ENCODE measurements at regions not wholly inside any gene's neighbourhood (a gene's known extent, or its start where the extent isn't known, plus 50 kb on each side); places are given as distances from the start of the nearest gene placed in this dataset.

GRCh38 chr3:27630885-27631284, 91.2 kb downstream of the EOMES start:
- TF ChIP-seq CTCF (IDR thresholded peaks at IDR 0.05 in 2 of 3, conservative IDR thresholded peaks at IDR 0.05 in 1 of 3; ENCODE audit: insufficient read depth in 2 of 3, low read depth in 1 of 3, low read length in 3 of 3) (no peak), EP300 (IDR thresholded peaks at IDR 0.05; ENCODE audit: low read length) (no peak), NONO (IDR thresholded peaks at IDR 0.05; ENCODE audit: low read depth in 2 of 2, low read length in 1 of 2) (no peak), PHB2 (IDR thresholded peaks at IDR 0.05; ENCODE audit: low read depth) (no peak), ARHGAP35 (IDR thresholded peaks at IDR 0.05; ENCODE audit: partially characterized antibody) (no peak), PHB (CRISPR knock-in tag; IDR thresholded peaks at IDR 0.05) (no peak), POLR2A (conservative IDR thresholded peaks at IDR 0.05) (no peak), MAZ (CRISPR knock-in tag; conservative IDR thresholded peaks at IDR 0.05 in 1 of 2, IDR thresholded peaks at IDR 0.05 in 1 of 2) (no peak), CCNT2 (IDR thresholded peaks at IDR 0.05; ENCODE audit: borderline replicate concordance, extremely low read depth, insufficient read length, low read depth, low read length) (no peak), SIX5 (IDR thresholded peaks at IDR 0.05; ENCODE audit: borderline replicate concordance in 1 of 2, insufficient read depth in 1 of 2, low read depth in 1 of 2, low read length in 2 of 2) (no peak), RERE (CRISPR knock-in tag; IDR thresholded peaks at IDR 0.05; ENCODE audit: borderline replicate concordance) (no peak), STAT5B (CRISPR knock-in tag; IDR thresholded peaks at IDR 0.05) (no peak), PHF20 (IDR thresholded peaks at IDR 0.05; ENCODE audit: partially characterized antibody) (no peak)
